CD14-positive monocyte (primary cell): ENCODE measurements at regions not wholly inside any gene's neighbourhood (a gene's known extent, or its start where the extent isn't known, plus 50 kb on each side); places are given as distances from the start of the nearest gene placed in this dataset.

Experiments
- DNase-seq, 3 donors: peaks; one replicate each; pipeline ENCODE4 v3.0.0-alpha.2; 2011 to 2022
- H2AFZ ChIP-seq: 2 replicates; pipeline ENCODE4 v1.6.0; 2012; ENCODE audit warnings: mild to moderate bottlenecking, low read depth, low read length, inconsistent platforms; ENCODE audit not compliant: insufficient read depth, poor library complexity, severe bottlenecking
- H3K27ac ChIP-seq, 2 donors: 1 replicate in 1 of 2; 2 replicates in 1 of 2; pipeline ENCODE4 v1.5.1; 2012 to 2013; ENCODE audit warnings: low read length in 2 of 2, control low read depth in 1 of 2, inconsistent platforms in 1 of 2, low read depth in 1 of 2, mild to moderate bottlenecking in 1 of 2
- H3K27me3 ChIP-seq, 2 donors: one replicate each; pipeline versions ENCODE4 v1.6.0 to v1.6.1; 2011 to 2013; ENCODE audit warnings: low read length in 2 of 2; ENCODE audit not compliant: control insufficient read depth in 2 of 2, insufficient read depth in 2 of 2
- H3K36me3 ChIP-seq, 2 donors: replicated peaks in 1 of 2; 1 replicate in 1 of 2; 2 replicates in 1 of 2; pipeline versions ENCODE4 v1.5.1 to v1.6.1; 2012 to 2013; ENCODE audit warnings: low read length in 2 of 2, control low read depth in 1 of 2, inconsistent platforms in 1 of 2, mild to moderate bottlenecking in 1 of 2; ENCODE audit not compliant: insufficient read depth in 2 of 2, control insufficient read depth in 1 of 2
- H3K4me1 ChIP-seq, 2 donors: 1 replicate in 1 of 2; 2 replicates in 1 of 2; pipeline versions ENCODE4 v1.5.1 to v1.6.1; 2012 to 2013; ENCODE audit warnings: low read length in 2 of 2, control low read depth in 1 of 2, inconsistent platforms in 1 of 2, mild to moderate bottlenecking in 1 of 2, moderate library complexity in 1 of 2; ENCODE audit not compliant: insufficient read depth in 2 of 2, control insufficient read depth in 1 of 2
- H3K4me2 ChIP-seq: replicated peaks from 2 replicates; pipeline ENCODE3; 2012; ENCODE audit warnings: low read length, moderate library complexity, mild to moderate bottlenecking; ENCODE audit not compliant: poor library complexity, severe bottlenecking; ENCODE audit errors: extremely low read depth
- H3K4me3 ChIP-seq, 3 experiments: fragments of 200-600 bp in 1 of 3; sonication (generic) in 1 of 3; replicated peaks in 1 of 3; 1 replicate in 2 of 3; 2 replicates in 1 of 3; pipeline ENCODE4 v1.5.1; 2011 to 2013; ENCODE audit warnings: low read length in 3 of 3, mild to moderate bottlenecking in 3 of 3, control low read depth in 2 of 3, low read depth in 2 of 3, inconsistent platforms in 1 of 3, moderate library complexity in 1 of 3
- H3K79me2 ChIP-seq: 2 replicates; pipeline ENCODE4 v1.6.0; 2012; ENCODE audit warnings: mild to moderate bottlenecking, control low read depth, inconsistent platforms, low read length, moderate library complexity; ENCODE audit not compliant: insufficient read depth
- H3K9ac ChIP-seq: 2 replicates; pipeline ENCODE4 v1.6.0; 2017; ENCODE audit warnings: low read length, mild to moderate bottlenecking; ENCODE audit not compliant: insufficient read depth, poor library complexity, severe bottlenecking
- H3K9me3 ChIP-seq, 2 donors: replicated peaks in 1 of 2; 1 replicate in 1 of 2; 2 replicates in 1 of 2; pipeline versions ENCODE4 v1.5.1 to v1.6.1; 2012 to 2013; ENCODE audit warnings: low read length in 2 of 2, control low read depth in 1 of 2; ENCODE audit not compliant: control insufficient read depth in 1 of 2, insufficient read depth in 1 of 2
- H4K20me1 ChIP-seq: 2 replicates; pipeline ENCODE4 v1.6.0; 2012; ENCODE audit warnings: mild to moderate bottlenecking, low read length, control low read depth, moderate library complexity; ENCODE audit not compliant: insufficient read depth
- H3K27ac Mint-ChIP-seq, 7 donors: one replicate each; pipeline ENCODE4 v1.8.0; 2020; ENCODE audit warnings: mild to moderate bottlenecking in 7 of 7, mixed read lengths in 7 of 7, moderate library complexity in 6 of 7, inconsistent platforms in 2 of 7
- H3K27me3 Mint-ChIP-seq, 3 donors: one replicate each; pipeline ENCODE4 v1.8.0; 2021 to 2022; ENCODE audit warnings: low read depth in 3 of 3, mild to moderate bottlenecking in 3 of 3, mixed read lengths in 3 of 3, moderate library complexity in 3 of 3, inconsistent platforms in 1 of 3
- H3K36me3 Mint-ChIP-seq, 2 donors: one replicate each; pipeline ENCODE4 v1.8.0; 2020; ENCODE audit warnings: mixed read lengths in 2 of 2, inconsistent platforms in 1 of 2, mild to moderate bottlenecking in 1 of 2
- H3K4me1 Mint-ChIP-seq: one replicate; pipeline ENCODE4 v1.8.0; 2020; ENCODE audit warnings: mild to moderate bottlenecking, mixed read lengths
- H3K4me3 Mint-ChIP-seq, 2 donors: one replicate each; pipeline ENCODE4 v1.8.0; 2020; ENCODE audit warnings: mild to moderate bottlenecking in 2 of 2, mixed read lengths in 2 of 2, moderate library complexity in 1 of 2
- H3K9me3 Mint-ChIP-seq, 7 donors: one replicate each; pipeline ENCODE4 v1.8.0; 2020 to 2022; ENCODE audit warnings: mixed read lengths in 7 of 7, mild to moderate bottlenecking in 6 of 7, moderate library complexity in 6 of 7, inconsistent platforms in 2 of 7
- WGBS: methylation state at CpG from one replicate; pipeline ENCODE4 v1.1.5; 2013; ENCODE audit warnings: missing lambda C conversion rate; ENCODE audit not compliant: insufficient coverage; 5-methylcytosine and 5-hydroxymethylcytosine counted together
- intact Hi-C, 2 donors: fragments of 100-400 bp; cut with micrococcal nuclease; formaldehyde crosslinking; loops; one replicate each; pipeline versions ENCODE4 v1.15.0 to v1.15.1; 2023
- TF ChIP-seq, protein P1 (sequence below): fragments of 200-600 bp; IDR thresholded peaks from one replicate; pipeline ENCODE4 v1.8.0; 2022; ENCODE audit warnings: antibody characterized with exemption, mild to moderate bottlenecking

DNA sequence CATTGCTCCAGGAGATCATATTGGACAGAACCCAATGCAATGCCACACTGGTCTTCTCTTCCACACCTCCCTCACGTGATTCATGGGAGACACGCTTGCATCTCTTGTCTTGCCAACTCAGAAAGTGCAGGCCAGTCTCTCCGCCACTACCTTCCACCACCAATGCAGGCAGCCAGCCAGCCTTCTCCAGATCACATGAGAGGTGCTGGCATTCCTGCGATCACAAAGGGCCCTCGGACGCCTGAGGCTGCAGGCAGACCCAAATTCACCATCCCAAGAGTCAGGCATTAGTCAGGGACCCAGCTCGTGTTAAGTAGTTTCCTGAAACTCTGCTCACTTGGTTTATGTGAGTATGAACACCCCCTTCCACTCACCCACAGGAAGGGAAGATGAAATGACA lies 437.0 kb upstream of the ETAA1 start:
- H3K4me3 ChIP-seq, result no peak overlapping the region
- no peak overlapping the region for H3K27ac Mint-ChIP-seq
- no peaks in the 10 kb centered on the region for H3K4me1 Mint-ChIP-seq
- intact Hi-C loops, result no loop called here
- H3K79me2 ChIP-seq, result no peaks in the 10 kb centered on the region
- no peak overlapping the region for H3K4me2 ChIP-seq
- no peaks in the 10 kb centered on the region for H3K36me3 ChIP-seq
- no peaks in the 10 kb centered on the region for H3K27me3 ChIP-seq
- H4K20me1 ChIP-seq, result no peaks in the 10 kb centered on the region
- H3K36me3 Mint-ChIP-seq, result no peaks in the 10 kb centered on the region
- DNase-seq, result no peak
- TF ChIP-seq, protein P1, sequence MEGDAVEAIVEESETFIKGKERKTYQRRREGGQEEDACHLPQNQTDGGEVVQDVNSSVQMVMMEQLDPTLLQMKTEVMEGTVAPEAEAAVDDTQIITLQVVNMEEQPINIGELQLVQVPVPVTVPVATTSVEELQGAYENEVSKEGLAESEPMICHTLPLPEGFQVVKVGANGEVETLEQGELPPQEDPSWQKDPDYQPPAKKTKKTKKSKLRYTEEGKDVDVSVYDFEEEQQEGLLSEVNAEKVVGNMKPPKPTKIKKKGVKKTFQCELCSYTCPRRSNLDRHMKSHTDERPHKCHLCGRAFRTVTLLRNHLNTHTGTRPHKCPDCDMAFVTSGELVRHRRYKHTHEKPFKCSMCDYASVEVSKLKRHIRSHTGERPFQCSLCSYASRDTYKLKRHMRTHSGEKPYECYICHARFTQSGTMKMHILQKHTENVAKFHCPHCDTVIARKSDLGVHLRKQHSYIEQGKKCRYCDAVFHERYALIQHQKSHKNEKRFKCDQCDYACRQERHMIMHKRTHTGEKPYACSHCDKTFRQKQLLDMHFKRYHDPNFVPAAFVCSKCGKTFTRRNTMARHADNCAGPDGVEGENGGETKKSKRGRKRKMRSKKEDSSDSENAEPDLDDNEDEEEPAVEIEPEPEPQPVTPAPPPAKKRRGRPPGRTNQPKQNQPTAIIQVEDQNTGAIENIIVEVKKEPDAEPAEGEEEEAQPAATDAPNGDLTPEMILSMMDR, result no peak
- 78% methylated on average over 5 of the region's 7 CpGs for WGBS
- no peaks in the 10 kb centered on the region for H3K9me3 ChIP-seq
- no peak overlapping the region for H3K27ac ChIP-seq
- no peak overlapping the region for H2AFZ ChIP-seq
- H3K4me1 ChIP-seq, result no peaks in the 10 kb centered on the region
- no peak overlapping the region for H3K9ac ChIP-seq
- peaks cover 0 to 3% (median 0%) of the 10 kb centered on the region in 3 donors for H3K27me3 Mint-ChIP-seq
- H3K4me3 Mint-ChIP-seq, result no peak overlapping the region
- peaks cover 0 to 6% (median 2%) of the 10 kb centered on the region in 7 donors for H3K9me3 Mint-ChIP-seq

DNA sequence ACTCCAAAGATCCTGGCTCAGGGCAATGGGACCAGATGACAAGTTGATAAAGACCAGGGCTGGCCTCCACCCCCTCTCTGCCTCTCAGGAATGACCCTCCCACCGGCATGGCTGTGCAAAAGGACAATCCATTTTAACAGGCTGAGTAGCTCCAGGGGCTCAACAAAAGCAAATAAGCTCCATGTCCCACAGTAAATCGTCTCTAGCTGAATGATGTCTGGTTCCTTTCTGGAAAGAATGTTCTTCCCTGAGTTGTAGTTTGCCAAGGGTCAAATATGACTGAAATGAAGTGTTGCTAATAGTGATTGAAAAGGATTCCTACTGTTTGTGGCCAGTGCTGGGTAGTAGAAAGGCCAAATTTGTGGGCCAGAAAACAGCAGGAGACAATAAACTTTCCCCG lies 434.4 kb upstream of the ETAA1 start:
- Histone ChIP-seq H3K79me2 (no peaks in the 10 kb centered on the region), H3K4me3 (no peak overlapping the region), H4K20me1 (no peaks in the 10 kb centered on the region), H2AFZ (no peak overlapping the region), H3K9me3 (no peaks in the 10 kb centered on the region), H3K27me3 (no peaks in the 10 kb centered on the region), H3K27ac (no peak overlapping the region), H3K4me2 (no peak overlapping the region), H3K36me3 (no peaks in the 10 kb centered on the region), H3K4me1 (no peaks in the 10 kb centered on the region), H3K9ac (no peak overlapping the region)
- Mint-ChIP-seq H3K4me1 (no peaks in the 10 kb centered on the region), H3K27ac (no peak overlapping the region), H3K27me3 (peaks cover 0 to 3% (median 0%) of the 10 kb centered on the region in 3 donors), H3K9me3 (peaks cover 0 to 5% (median 2%) of the 10 kb centered on the region in 7 donors), H3K4me3 (no peak overlapping the region), H3K36me3 (no peaks in the 10 kb centered on the region)
- intact Hi-C loops, result no loop called here
- DNase-seq, result no peak
- WGBS, result 80% methylated on average over 1 of the region's 3 CpGs
- TF ChIP-seq, protein P1, result no peak
